HL-60 (cell line): ENCODE measurements at regions not wholly inside any gene's neighbourhood (a gene's known extent, or its start where the extent isn't known, plus 50 kb on each side); places are given as distances from the start of the nearest gene placed in this dataset.

Experiments used
- DNase-seq, 2 experiments: peaks; one replicate each; pipeline ENCODE4 v3.0.0-alpha.2; 2010 to 2020; ENCODE audit warnings: low read depth in 1 of 2, low spot score in 1 of 2
- H3K27ac ChIP-seq: fragments of 250-450 bp; sonication (Bioruptor Pico); replicated peaks from 2 replicates; pipeline ENCODE4 v1.5.1; 2020; ENCODE audit warnings: mild to moderate bottlenecking, moderate library complexity
- H3K27me3 ChIP-seq: fragments of 250-450 bp; sonication (Bioruptor Pico); 2 replicates; pipeline ENCODE4 v1.5.1; 2021; ENCODE audit warnings: mild to moderate bottlenecking, moderate library complexity; ENCODE audit not compliant: insufficient read depth, poor library complexity, severe bottlenecking
- H3K4me3 ChIP-seq: replicated peaks from 2 replicates; pipeline ENCODE4 v1.5.1; 2011; ENCODE audit warnings: mild to moderate bottlenecking, control low read depth, low read length; ENCODE audit not compliant: insufficient read depth
- CTCF ChIP-seq: IDR thresholded peaks from one replicate; pipeline ENCODE4 v1.5.1; 2011; ENCODE audit warnings: low read length, control low read depth, inconsistent platforms; ENCODE audit not compliant: insufficient read depth
- GABPA ChIP-seq: IDR thresholded peaks from 2 replicates; pipeline ENCODE4 v1.6.1; 2012; ENCODE audit warnings: low read depth
- POLR2AphosphoS5 ChIP-seq: IDR thresholded peaks from 2 replicates; pipeline ENCODE4 v1.6.1; 2012; ENCODE audit warnings: low read depth
- REST ChIP-seq: IDR thresholded peaks from 2 replicates; pipeline ENCODE4 v1.6.1; 2012; ENCODE audit warnings: low read depth; ENCODE audit not compliant: insufficient replicate concordance
- SPI1 ChIP-seq: IDR thresholded peaks from 2 replicates; pipeline ENCODE4 v1.6.1; 2012; ENCODE audit warnings: low read depth, mild to moderate bottlenecking, borderline replicate concordance

GRCh38 chr5:166349046-166349445 is 1942.4 kb upstream of the WWC1 start:
- Histone ChIP-seq H3K4me3 (no peak overlapping the region), H3K27me3 (no peaks in the 10 kb centered on the region), H3K27ac (no peak overlapping the region)
- DNase-seq, result no peak
- no peak for TF ChIP-seq SPI1
- no peak for TF ChIP-seq POLR2AphosphoS5
- TF ChIP-seq REST, result no peak
- TF ChIP-seq GABPA, result no peak
- no peak for TF ChIP-seq CTCF

DNA sequence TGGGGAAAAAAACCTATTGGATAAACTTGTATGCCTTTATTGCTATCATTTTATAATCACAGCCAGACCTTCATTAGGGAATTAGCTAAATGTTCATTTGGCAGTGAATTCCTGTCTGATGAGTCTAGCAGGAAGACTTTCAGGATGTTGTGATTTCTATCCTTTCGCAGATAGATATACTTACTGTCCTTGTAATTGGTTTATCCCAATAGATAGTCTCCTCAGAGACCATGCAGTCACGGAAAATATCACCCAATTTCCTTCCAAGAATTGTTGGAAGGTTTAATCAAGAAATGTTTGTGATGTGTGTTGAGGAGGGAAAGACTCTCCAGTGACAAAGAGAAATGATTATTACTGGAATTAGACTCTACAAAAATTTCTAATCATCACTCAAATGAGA is 1937.9 kb upstream of the WWC1 start:
- DNase-seq, result no peak
- Histone ChIP-seq H3K27ac (no peak overlapping the region), H3K27me3 (no peaks in the 10 kb centered on the region), H3K4me3 (no peak overlapping the region)
- TF ChIP-seq POLR2AphosphoS5 (no peak), CTCF (no peak), REST (no peak), SPI1 (no peak), GABPA (no peak)

GRCh38 chr5:166354332-166354731 is 1937.1 kb upstream of the WWC1 start:
- Histone ChIP-seq H3K27me3 (no peaks in the 10 kb centered on the region), H3K4me3 (no peak overlapping the region), H3K27ac (no peak overlapping the region)
- TF ChIP-seq CTCF (no peak), GABPA (no peak), SPI1 (no peak), POLR2AphosphoS5 (no peak), REST (no peak)
- no peak for DNase-seq
